Ascending aorta (tissue), 2 donors: ENCODE measurements at regions not wholly inside any gene's neighbourhood (a gene's known extent, or its start where the extent isn't known, plus 50 kb on each side); places are given as distances from the start of the nearest gene placed in this dataset.

ENCODE experiments used
- DNase-seq, 2 donors: peaks; one replicate each; pipeline ENCODE4 v3.0.0-alpha.2; 2019; ENCODE audit warnings: low spot score in 2 of 2
- H3K27ac ChIP-seq, 2 donors: fragments of 200-600 bp; sonication (generic); one replicate each; pipeline ENCODE4 v1.5.1; 2016 to 2017; ENCODE audit warnings: mild to moderate bottlenecking in 1 of 2
- H3K27me3 ChIP-seq: fragments of 200-600 bp; sonication (generic); one replicate; pipeline ENCODE4 v1.5.1; 2017
- H3K36me3 ChIP-seq, 2 donors: fragments of 200-600 bp; sonication (generic); one replicate each; pipeline ENCODE4 v1.5.1; 2016
- H3K4me1 ChIP-seq, 2 donors: fragments of 200-600 bp; sonication (generic); one replicate each; pipeline ENCODE4 v1.5.1; 2016 to 2017; ENCODE audit warnings: mild to moderate bottlenecking in 1 of 2
- H3K4me3 ChIP-seq, 2 donors: fragments of 200-600 bp; sonication (generic); one replicate each; pipeline ENCODE4 v1.5.1; 2016 to 2017; ENCODE audit warnings: mild to moderate bottlenecking in 1 of 2
- H3K9me3 ChIP-seq, 2 donors: fragments of 200-600 bp; sonication (generic); one replicate each; pipeline ENCODE4 v1.5.1; 2016
- intact Hi-C: fragments of 100-400 bp; cut with DNase I; formaldehyde crosslinking; loops from one replicate; pipeline ENCODE4 v1.15.1; 2023
- TF ChIP-seq, protein P1 (sequence below), 3 experiments: fragments of 200-600 bp in 2 of 3; fragments of 450-650 bp in 1 of 3; sonication (generic) in 2 of 3; IDR thresholded peaks; one replicate each; pipeline ENCODE4 v1.5.1; 2016 to 2019; ENCODE audit warnings: antibody characterized with exemption in 3 of 3, mild to moderate bottlenecking in 1 of 3, moderate library complexity in 1 of 3

DNA sequence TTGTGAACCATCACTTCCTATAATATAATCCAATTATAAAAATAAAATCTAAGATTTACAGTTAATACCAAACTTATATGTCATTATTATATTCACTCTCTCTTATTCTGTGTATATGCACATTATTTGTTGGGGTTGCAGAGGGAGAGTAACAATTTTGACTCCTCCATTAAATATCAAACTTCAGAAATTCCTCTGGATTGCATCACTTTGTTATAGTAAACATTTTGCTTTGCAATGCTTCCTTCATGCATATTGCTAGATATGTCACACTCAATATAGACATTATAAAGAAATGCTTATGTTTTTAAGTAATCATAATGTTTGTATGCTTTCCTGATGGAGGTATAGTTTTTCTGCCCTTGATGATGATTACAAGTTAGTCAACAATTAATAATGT, 999.0 kb upstream of the ADGRL2 start:
- Histone ChIP-seq H3K27me3 (no peaks in the 10 kb centered on the region), H3K36me3 (no peaks in the 10 kb centered on the region), H3K9me3 (no peaks in the 10 kb centered on the region), H3K4me3 (no peak overlapping the region), H3K4me1 (no peaks in the 10 kb centered on the region), H3K27ac (no peak overlapping the region)
- TF ChIP-seq, protein P1, sequence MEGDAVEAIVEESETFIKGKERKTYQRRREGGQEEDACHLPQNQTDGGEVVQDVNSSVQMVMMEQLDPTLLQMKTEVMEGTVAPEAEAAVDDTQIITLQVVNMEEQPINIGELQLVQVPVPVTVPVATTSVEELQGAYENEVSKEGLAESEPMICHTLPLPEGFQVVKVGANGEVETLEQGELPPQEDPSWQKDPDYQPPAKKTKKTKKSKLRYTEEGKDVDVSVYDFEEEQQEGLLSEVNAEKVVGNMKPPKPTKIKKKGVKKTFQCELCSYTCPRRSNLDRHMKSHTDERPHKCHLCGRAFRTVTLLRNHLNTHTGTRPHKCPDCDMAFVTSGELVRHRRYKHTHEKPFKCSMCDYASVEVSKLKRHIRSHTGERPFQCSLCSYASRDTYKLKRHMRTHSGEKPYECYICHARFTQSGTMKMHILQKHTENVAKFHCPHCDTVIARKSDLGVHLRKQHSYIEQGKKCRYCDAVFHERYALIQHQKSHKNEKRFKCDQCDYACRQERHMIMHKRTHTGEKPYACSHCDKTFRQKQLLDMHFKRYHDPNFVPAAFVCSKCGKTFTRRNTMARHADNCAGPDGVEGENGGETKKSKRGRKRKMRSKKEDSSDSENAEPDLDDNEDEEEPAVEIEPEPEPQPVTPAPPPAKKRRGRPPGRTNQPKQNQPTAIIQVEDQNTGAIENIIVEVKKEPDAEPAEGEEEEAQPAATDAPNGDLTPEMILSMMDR (IDR thresholded peaks at IDR 0.05): no peak
- no peak for DNase-seq
- intact Hi-C loops: no loop called here

DNA sequence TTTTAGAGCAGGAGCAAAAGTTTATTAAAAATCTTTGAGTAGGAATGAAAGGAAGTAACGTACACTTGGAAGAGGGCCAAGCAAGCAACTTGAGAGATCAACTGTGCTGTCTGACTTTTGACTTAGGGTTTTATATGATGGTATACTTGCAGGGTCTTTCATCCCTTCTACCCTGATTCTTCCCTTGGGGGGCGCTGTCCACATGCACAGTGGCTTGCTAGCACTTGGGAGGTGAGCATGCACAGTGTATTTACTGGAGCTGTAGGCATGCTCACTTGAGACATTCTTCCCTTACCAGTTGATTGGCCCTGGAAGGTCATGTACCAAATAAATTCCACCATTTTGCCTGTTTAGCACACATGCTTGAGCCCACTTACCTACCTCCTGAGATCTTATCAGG, 1001.3 kb upstream of the ADGRL2 start:
- TF ChIP-seq, protein P1 (IDR thresholded peaks at IDR 0.05): no peak
- H3K9me3 ChIP-seq: no peaks in the 10 kb centered on the region
- no peaks in the 10 kb centered on the region for H3K27me3 ChIP-seq
- intact Hi-C loops: no loop called here
- no peaks in the 10 kb centered on the region for H3K4me1 ChIP-seq
- no peak overlapping the region for H3K27ac ChIP-seq
- no peaks in the 10 kb centered on the region for H3K36me3 ChIP-seq
- no peak overlapping the region for H3K4me3 ChIP-seq
- no peak for DNase-seq

DNA sequence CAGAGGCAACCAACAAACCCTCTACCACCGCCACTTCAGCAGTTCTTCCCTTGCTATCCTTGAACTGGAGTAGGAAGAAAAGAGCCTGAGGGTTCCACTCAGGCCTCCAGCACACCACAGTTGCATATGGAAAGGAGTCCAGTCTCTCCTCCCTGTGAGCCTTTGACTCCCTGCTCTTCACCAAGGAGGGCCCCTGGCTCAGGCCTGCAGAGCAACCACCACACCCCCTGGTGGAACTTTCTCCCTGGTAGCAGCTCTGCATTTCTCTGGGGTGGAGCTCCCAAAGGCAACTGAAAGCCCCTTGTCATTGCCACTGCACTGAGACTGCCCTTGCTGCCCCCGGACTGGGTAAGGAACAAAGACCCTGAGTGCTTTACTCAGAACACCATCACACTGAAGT, 1021.5 kb upstream of the ADGRL2 start:
- Histone ChIP-seq H3K36me3 (no peaks in the 10 kb centered on the region), H3K27me3 (no peaks in the 10 kb centered on the region), H3K4me3 (no peak overlapping the region), H3K9me3 (no peaks in the 10 kb centered on the region), H3K27ac (no peak overlapping the region), H3K4me1 (no peaks in the 10 kb centered on the region)
- TF ChIP-seq, protein P1 (IDR thresholded peaks at IDR 0.05): no peak
- no peak for DNase-seq
- intact Hi-C loops: no loop called here

DNA sequence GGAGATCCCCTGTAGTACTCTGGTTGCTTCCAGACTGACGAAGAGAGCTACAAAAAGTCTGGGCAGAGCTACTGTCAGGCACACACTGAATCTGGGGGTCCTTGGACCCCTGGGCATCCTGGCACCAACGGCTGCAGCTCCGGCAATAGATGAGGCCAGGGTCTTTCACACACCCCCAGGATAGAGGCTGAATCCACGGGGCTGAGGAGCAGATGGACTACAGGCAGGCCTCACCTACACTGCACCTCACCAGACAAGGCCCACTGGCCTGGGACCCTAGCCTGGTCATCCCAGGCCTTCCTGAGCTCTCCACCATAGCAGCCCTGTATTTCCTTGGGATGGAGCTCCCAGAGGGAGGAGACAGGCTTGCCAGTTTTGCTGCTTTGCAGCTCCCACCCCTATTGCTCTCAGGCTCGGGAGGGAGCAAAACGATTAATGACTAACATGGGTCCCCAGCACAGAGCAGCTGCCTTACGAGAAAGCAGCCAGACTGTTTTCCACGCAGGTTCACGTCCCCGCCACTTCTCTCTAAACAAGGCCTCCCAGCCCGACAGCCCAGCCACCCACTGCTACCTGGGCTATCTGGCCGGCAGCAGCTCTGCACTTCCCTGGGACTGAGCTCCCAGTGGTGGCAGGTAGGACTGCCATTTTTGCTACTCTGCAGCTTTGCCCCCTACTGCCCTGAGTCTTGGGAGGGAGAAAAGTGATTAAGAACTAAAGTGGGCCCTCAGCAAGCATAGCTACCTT, 1022.5 kb upstream of the ADGRL2 start:
- intact Hi-C loops: no loop called here
- H3K9me3 ChIP-seq: no peaks in the 10 kb centered on the region
- no peak overlapping the region for H3K4me3 ChIP-seq
- no peaks in the 10 kb centered on the region for H3K36me3 ChIP-seq
- no peak for DNase-seq
- no peak overlapping the region for H3K27ac ChIP-seq
- TF ChIP-seq, protein P1 (IDR thresholded peaks at IDR 0.05): no peak
- H3K27me3 ChIP-seq: no peaks in the 10 kb centered on the region
- no peaks in the 10 kb centered on the region for H3K4me1 ChIP-seq

- H3K27me3 ChIP-seq: no peaks in the 10 kb centered on the region
- H3K4me1 ChIP-seq: no peaks in the 10 kb centered on the region
- H3K4me3 ChIP-seq: no peak overlapping the region
- no peak for DNase-seq
- H3K36me3 ChIP-seq: no peaks in the 10 kb centered on the region
- TF ChIP-seq, protein P1 (IDR thresholded peaks at IDR 0.05): no peak
- no peak overlapping the region for H3K27ac ChIP-seq
- intact Hi-C loops: no loop called here
- H3K9me3 ChIP-seq: no peaks in the 10 kb centered on the region
Measured at GRCh38 chr1:80776266-80776665, 1024.5 kb upstream of the ADGRL2 start.
